ENCODE measurements at regions not wholly inside any gene's neighbourhood (a gene's known extent, or its start where the extent isn't known, plus 50 kb on each side); places are given as distances from the start of the nearest gene placed in this dataset.
"Not testable (repeated sequence)": the region's sequence is repeated elsewhere in the genome, so short reads cannot be mapped to it uniquely, and the experiment has no call there.

DNA sequence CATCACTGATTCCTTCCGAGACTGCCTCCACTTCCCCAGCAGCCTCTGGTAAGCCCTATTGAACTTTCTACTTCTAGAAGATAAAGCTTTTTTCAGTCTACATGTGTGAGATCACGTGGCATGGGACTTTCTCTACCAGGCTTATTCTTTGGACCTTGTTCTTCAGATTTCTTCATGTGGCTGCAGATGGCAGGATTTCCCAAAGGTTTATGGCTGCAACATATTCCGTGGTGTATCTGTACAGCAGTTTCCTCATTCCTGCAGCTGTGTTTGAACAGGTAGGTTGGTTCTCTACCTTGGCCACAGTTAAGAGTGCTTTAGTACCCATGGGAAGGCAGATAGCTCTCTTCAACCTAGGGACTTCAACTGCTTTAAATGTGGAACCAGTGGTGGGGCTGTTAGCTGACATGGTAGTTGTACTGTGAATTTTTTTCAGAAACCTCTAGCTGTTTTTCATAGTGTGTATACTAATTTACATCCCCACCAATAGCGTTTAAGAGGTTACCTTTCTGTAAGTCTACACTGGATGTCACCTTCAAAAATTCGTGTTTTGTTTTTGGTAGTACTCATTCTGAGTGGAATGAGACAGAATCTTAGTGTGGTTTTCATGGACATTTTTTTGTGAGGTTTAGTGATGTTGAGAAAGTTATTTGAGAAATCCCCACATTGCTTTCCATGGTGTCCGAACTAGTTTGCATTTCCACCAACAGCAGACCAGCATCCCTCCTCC lies 158.6 kb downstream of the CCDC74A start:
- not testable (repeated sequence) for H3K4me3 ChIP-seq (ENCODE audit: low read length); H3K4me2 ChIP-seq (ENCODE audit: low read depth, low read length, poor library complexity, severe bottlenecking); H3K9ac ChIP-seq (ENCODE audit: low read length); DNase-seq; H3K27me3 ChIP-seq (ENCODE audit: low read length); H3K27ac ChIP-seq (ENCODE audit: low read length); H4K20me1 ChIP-seq (ENCODE audit: insufficient read depth, low read depth, low read length); H3K9me2 ChIP-seq (replicated peaks; ENCODE audit: insufficient read depth, low read length); H3K36me3 ChIP-seq (ENCODE audit: insufficient read depth, low read length); H3K79me2 ChIP-seq (ENCODE audit: low read length); H2AFZ ChIP-seq (ENCODE audit: low read length); H3K9me3 ChIP-seq (ENCODE audit: low read length)
- peaks cover 18% of the 10 kb centered on the region for H3K4me1 ChIP-seq (ENCODE audit: low read length)

DNA sequence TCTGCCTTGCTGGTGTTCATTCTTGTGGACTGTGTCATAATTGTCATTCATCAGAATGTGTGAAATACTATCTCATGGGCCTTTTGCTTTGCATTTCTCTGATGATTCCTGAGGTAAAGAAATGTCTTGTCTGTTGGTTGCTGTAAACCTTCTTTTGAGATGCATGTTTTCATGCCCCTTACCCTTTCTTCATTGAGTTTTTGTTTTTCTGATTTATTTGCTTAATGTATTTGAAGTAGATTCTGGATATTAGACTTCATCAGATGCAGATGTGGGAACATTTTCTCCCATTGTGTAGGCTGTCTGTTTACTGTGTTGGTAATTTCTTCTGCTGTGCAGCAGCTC lies 159.2 kb downstream of the CCDC74A start:
- H3K36me3 ChIP-seq (ENCODE audit: insufficient read depth, low read length); H4K20me1 ChIP-seq (ENCODE audit: insufficient read depth, low read depth, low read length); H3K9me2 ChIP-seq (replicated peaks; ENCODE audit: insufficient read depth, low read length); H3K27ac ChIP-seq (ENCODE audit: low read length); H3K9ac ChIP-seq (ENCODE audit: low read length); H3K4me3 ChIP-seq (ENCODE audit: low read length); H3K4me2 ChIP-seq (ENCODE audit: low read depth, low read length, poor library complexity, severe bottlenecking); H3K79me2 ChIP-seq (ENCODE audit: low read length); H2AFZ ChIP-seq (ENCODE audit: low read length); H3K27me3 ChIP-seq (ENCODE audit: low read length); DNase-seq; H3K9me3 ChIP-seq (ENCODE audit: low read length): not testable (repeated sequence)
- peaks cover 18% of the 10 kb centered on the region for H3K4me1 ChIP-seq (ENCODE audit: low read length)

DNA sequence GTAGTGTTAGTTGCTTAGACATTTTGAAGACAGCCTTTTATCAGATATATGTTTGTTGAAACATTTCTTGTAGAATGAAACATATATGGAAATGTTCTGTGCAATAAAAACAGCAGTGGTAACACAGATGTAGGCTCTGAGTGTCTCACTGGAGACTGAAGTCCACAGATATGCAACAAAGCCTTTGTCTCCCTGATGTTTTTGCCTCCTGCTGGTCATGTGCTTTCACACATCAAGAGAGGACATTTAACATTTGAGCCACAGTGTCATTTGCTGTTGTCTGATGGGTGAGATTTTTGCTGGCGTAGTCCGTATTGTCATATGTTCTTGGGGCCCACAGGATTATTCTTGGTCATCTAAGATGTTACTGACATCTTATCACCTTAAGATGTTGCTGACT lies 161.4 kb downstream of the CCDC74A start:
- not testable (repeated sequence) for DNase-seq; H3K27me3 ChIP-seq (ENCODE audit: low read length); H2AFZ ChIP-seq (ENCODE audit: low read length); H3K27ac ChIP-seq (ENCODE audit: low read length); H3K79me2 ChIP-seq (ENCODE audit: low read length); H3K4me3 ChIP-seq (ENCODE audit: low read length); H3K9me3 ChIP-seq (ENCODE audit: low read length); H3K4me1 ChIP-seq (ENCODE audit: low read length); H4K20me1 ChIP-seq (ENCODE audit: insufficient read depth, low read depth, low read length); H3K9ac ChIP-seq (ENCODE audit: low read length); H3K9me2 ChIP-seq (replicated peaks; ENCODE audit: insufficient read depth, low read length); H3K36me3 ChIP-seq (ENCODE audit: insufficient read depth, low read length); H3K4me2 ChIP-seq (ENCODE audit: low read depth, low read length, poor library complexity, severe bottlenecking)

DNA sequence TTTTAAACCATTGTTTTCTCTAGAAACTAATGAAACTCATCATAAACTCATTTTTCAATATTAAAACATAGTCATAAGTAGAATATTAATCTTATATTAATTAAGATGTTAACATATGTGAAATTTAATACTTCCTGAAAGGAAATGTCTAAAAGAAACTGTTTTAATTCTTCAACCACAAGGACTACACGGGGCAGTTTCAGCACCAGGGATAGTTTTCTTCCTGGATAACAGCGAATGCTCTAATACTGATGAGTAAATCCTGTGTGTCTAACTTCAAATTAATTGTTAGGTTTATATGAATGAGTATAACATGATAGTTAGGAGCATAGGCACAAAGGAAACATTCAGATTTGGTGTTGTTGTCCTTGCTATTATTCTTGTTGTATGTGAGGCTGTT lies 183.6 kb downstream of the CCDC74A start:
- H3K4me2 ChIP-seq (ENCODE audit: low read depth, low read length, poor library complexity, severe bottlenecking), result not testable (repeated sequence)

DNA sequence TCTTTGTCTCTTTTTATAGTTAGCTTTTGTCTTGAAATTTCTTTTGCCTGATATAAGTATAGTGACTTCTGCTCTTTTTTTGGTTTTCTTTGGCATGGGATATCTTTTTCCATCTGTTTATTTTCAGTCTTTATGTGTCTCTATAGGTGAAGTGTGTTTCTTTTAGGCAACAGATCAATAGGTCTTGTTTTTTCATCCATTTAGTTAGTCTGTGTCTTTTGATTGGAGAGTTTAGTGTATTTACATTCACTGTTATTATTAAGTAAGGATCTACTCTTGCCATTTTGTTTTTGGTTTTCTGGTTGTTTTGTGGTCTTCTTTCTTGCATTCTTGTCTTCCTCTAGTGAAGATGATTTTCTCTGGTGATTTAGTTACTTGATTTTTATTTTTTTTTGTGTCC lies 190.2 kb downstream of the CCDC74A start:
- not testable (repeated sequence) for H3K4me2 ChIP-seq (ENCODE audit: low read depth, low read length, poor library complexity, severe bottlenecking); H3K27me3 ChIP-seq (ENCODE audit: low read length); H3K27ac ChIP-seq (ENCODE audit: low read length); H3K4me3 ChIP-seq (ENCODE audit: low read length); H3K9ac ChIP-seq (ENCODE audit: low read length); H3K9me3 ChIP-seq (ENCODE audit: low read length); H2AFZ ChIP-seq (ENCODE audit: low read length); H3K79me2 ChIP-seq (ENCODE audit: low read length); H3K9me2 ChIP-seq (replicated peaks; ENCODE audit: insufficient read depth, low read length); DNase-seq; H3K4me1 ChIP-seq (ENCODE audit: low read length); H3K36me3 ChIP-seq (ENCODE audit: insufficient read depth, low read length); H4K20me1 ChIP-seq (ENCODE audit: insufficient read depth, low read depth, low read length)

More for the DNA sequence above, 183.6 kb downstream of the CCDC74A start:
- not testable (repeated sequence) for H3K27me3 ChIP-seq (ENCODE audit: low read length); H4K20me1 ChIP-seq (ENCODE audit: insufficient read depth, low read depth, low read length); H3K36me3 ChIP-seq (ENCODE audit: insufficient read depth, low read length); DNase-seq; H3K9me2 ChIP-seq (replicated peaks; ENCODE audit: insufficient read depth, low read length); H3K79me2 ChIP-seq (ENCODE audit: low read length); H3K27ac ChIP-seq (ENCODE audit: low read length); H3K9me3 ChIP-seq (ENCODE audit: low read length); H3K9ac ChIP-seq (ENCODE audit: low read length); H3K4me1 ChIP-seq (ENCODE audit: low read length); H2AFZ ChIP-seq (ENCODE audit: low read length); H3K4me3 ChIP-seq (ENCODE audit: low read length)

DNA sequence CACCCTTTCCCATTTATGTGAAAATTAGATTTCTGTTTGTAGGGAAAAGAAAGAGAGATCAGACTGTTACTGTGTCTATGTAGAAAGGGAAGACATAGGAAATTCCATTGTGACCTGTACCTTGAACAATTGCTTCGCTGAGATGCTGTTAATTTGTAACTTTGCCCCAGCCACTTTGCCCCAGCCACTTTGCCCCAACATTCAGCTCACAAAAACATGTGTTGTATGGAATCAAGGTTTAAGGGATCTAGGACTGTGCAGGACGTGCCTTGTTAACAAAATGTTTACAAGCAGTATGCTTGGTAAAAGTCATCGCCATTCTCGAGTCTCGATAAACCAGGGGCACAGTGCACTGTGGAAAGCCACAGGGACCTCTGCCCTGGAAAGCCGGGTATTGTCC lies 193.5 kb downstream of the CCDC74A start:
- H3K27me3 ChIP-seq (ENCODE audit: low read length); DNase-seq; H3K4me3 ChIP-seq (ENCODE audit: low read length); H4K20me1 ChIP-seq (ENCODE audit: insufficient read depth, low read depth, low read length); H3K79me2 ChIP-seq (ENCODE audit: low read length); H3K9ac ChIP-seq (ENCODE audit: low read length); H3K4me1 ChIP-seq (ENCODE audit: low read length); H3K27ac ChIP-seq (ENCODE audit: low read length); H3K9me2 ChIP-seq (replicated peaks; ENCODE audit: insufficient read depth, low read length); H3K36me3 ChIP-seq (ENCODE audit: insufficient read depth, low read length); H3K9me3 ChIP-seq (ENCODE audit: low read length); H3K4me2 ChIP-seq (ENCODE audit: low read depth, low read length, poor library complexity, severe bottlenecking); H2AFZ ChIP-seq (ENCODE audit: low read length): not testable (repeated sequence)

DNA sequence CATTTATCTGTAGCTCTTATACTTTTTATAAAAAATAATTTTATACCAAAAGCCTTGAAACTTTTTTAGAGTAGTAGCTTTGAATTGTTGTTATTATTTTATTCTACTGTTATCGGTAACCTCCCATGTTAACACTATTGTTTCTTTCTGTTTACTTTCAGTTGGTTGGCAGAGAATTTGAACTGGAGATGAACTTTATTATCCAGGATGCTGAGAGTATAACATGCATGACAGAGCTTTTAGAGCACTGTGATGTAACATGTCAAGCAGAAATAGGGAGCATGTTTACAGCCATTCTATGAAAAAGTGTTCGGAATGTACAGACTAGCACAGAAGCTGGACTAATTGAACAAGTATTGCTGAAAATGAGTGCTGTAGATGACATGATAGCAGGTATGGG lies 194.6 kb downstream of the CCDC74A start:
- not testable (repeated sequence) for H3K36me3 ChIP-seq (ENCODE audit: insufficient read depth, low read length); H3K4me2 ChIP-seq (ENCODE audit: low read depth, low read length, poor library complexity, severe bottlenecking); DNase-seq; H3K79me2 ChIP-seq (ENCODE audit: low read length); H3K9ac ChIP-seq (ENCODE audit: low read length); H4K20me1 ChIP-seq (ENCODE audit: insufficient read depth, low read depth, low read length); H3K4me1 ChIP-seq (ENCODE audit: low read length); H3K9me2 ChIP-seq (replicated peaks; ENCODE audit: insufficient read depth, low read length); H3K27ac ChIP-seq (ENCODE audit: low read length); H3K9me3 ChIP-seq (ENCODE audit: low read length); H2AFZ ChIP-seq (ENCODE audit: low read length); H3K27me3 ChIP-seq (ENCODE audit: low read length); H3K4me3 ChIP-seq (ENCODE audit: low read length)

DNA sequence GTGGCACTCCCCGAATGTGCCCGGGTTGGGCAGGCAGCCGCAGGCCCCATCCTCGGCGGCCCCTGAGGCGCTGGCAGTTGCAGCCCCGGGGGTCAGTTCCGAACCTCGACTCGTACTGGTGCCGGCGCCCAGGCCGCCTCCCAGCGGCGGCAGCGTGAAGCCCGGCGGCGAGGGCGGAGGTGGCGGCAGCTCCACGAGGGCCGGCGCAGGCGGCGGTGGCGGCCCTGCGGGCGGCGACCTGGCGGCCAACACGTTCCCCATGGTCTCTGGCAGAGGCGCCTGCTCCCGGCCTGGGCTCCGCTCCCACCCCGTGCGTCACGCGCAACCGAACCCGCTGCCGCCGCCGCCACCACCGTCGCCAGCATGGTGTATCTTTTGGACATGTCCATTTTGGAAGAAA lies 196.3 kb downstream of the CCDC74A start:
- Histone ChIP-seq H3K4me2 (ENCODE audit: low read depth, low read length, poor library complexity, severe bottlenecking) (no peak overlapping the region), H3K36me3 (ENCODE audit: insufficient read depth, low read length) (no peaks in the 10 kb centered on the region), H3K27ac (ENCODE audit: low read length) (no peak overlapping the region), H3K4me1 (ENCODE audit: low read length) (no peaks in the 10 kb centered on the region), H3K9me3 (ENCODE audit: low read length) (no peaks in the 10 kb centered on the region), H3K79me2 (ENCODE audit: low read length) (no peaks in the 10 kb centered on the region), H3K9me2 (replicated peaks; ENCODE audit: insufficient read depth, low read length) (no peaks in the 10 kb centered on the region), H4K20me1 (ENCODE audit: insufficient read depth, low read depth, low read length) (no peaks in the 10 kb centered on the region), H3K4me3 (ENCODE audit: low read length) (no peak overlapping the region), H3K9ac (ENCODE audit: low read length) (no peak overlapping the region), H3K27me3 (ENCODE audit: low read length) (no peaks in the 10 kb centered on the region), H2AFZ (ENCODE audit: low read length) (no peak overlapping the region)
- no peak for DNase-seq

DNA sequence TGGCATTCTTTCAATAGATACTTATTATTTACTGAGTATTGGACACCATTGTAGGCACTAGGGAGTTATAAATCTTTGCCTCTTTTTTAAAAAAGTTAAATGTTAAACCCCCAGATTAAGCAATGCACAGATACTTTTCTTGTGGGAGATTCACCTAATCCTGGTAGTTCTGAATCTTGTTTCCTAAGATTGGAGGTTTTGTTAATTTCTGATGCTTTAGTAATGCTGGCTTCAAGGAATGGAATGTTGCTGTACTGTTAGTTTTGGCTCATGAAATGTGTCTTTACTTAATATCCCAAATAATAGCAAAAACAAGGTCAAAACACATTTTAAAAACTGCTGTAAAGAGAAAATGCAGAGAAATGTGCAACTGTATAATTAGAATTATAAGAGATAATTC lies 200.8 kb downstream of the CCDC74A start:
- H3K36me3 ChIP-seq (ENCODE audit: insufficient read depth, low read length); H3K9me3 ChIP-seq (ENCODE audit: low read length); H4K20me1 ChIP-seq (ENCODE audit: insufficient read depth, low read depth, low read length); H3K9ac ChIP-seq (ENCODE audit: low read length); H2AFZ ChIP-seq (ENCODE audit: low read length); H3K9me2 ChIP-seq (replicated peaks; ENCODE audit: insufficient read depth, low read length); DNase-seq; H3K27me3 ChIP-seq (ENCODE audit: low read length); H3K79me2 ChIP-seq (ENCODE audit: low read length); H3K27ac ChIP-seq (ENCODE audit: low read length); H3K4me2 ChIP-seq (ENCODE audit: low read depth, low read length, poor library complexity, severe bottlenecking); H3K4me3 ChIP-seq (ENCODE audit: low read length); H3K4me1 ChIP-seq (ENCODE audit: low read length): not testable (repeated sequence)
